NCI-H524 treated with DMSO at 0.1 percent for 48 hours (cell line): ENCODE measurements at regions not wholly inside any gene's neighbourhood (a gene's known extent, or its start where the extent isn't known, plus 50 kb on each side); places are given as distances from the start of the nearest gene placed in this dataset.
A peak's percentile ranks its signal among the peaks of the same experiment; 100 is the strongest.
"Not testable (repeated sequence)": the region's sequence is repeated elsewhere in the genome, so short reads cannot be mapped to it uniquely, and the experiment has no call there.

Experiments used
- DNase-seq: peaks from one replicate; lab custom pipeline; 2025; lab: John Stamatoyannopoulos, UW

DNA sequence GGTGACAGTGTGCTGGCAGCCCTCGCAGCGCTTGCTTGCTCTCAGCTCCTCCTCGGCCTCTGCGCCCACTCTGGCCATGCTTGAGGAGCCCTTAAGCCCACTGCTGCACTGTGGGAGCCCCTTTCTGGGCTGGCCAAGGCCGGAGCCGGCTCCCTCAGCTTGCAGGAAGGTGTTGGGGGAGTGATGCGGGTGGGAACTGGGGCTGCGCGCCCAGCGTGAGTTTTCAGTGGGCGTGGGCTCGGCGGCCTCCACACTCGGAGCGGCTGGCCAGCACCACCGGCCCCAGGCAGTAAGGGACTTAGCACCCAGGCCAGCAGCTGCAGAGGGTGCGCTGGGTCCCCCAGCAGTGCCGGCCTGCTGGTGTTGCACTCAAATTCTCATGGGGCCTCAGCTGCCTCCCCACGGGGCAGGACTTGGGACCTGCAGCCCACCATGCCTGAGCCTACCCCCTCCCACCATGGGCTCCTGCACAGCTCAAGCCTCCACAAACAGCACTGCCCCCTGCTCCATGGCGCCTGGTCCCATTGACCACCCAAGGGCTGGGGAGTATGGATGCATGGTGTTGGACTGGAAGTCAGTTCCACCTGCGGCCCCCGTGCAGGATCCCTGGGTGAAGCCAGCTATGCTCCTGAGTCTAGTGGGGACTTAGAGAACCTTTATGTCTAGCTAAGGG is 223.1 kb upstream of the PTPRD start:
- no peak for DNase-seq

DNA sequence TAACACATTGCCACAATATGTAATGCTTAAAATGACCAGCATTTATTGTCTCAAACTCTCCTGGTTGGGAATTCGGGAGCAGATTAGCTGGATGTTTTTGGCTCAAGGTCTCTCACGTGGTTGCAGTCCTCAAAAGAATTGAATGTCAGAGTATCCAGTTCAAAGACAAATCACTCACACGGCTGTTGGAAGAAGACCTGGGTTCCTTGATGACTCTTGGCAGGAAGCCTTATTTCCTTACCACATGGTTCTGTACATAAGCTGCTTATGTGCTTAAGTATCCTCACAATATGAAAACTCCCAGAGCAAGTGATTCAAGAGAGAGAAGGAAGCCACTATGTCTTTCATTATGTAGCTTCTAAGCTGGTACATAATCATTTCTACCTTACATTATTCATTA is 230.3 kb upstream of the PTPRD start:
- peak; percentile 94 for DNase-seq

DNA sequence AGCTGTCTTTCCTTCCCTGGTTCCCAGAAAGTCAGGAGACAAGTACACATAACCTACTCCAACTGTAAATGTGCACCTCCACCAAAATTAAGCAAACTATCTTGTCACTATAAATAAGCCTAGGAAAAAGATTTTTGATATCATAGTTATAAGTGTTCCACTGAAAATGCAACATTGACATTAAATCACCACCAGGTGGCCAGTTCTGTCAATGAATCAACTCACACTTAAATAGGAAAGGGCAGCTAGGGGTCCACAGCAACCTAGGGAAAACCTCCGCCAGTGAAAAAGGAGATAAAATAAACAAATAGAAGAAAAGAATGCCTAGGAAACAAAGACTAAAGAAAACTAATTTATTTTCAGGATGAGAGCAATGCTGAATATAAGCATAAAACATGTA is 243.0 kb upstream of the PTPRD start:
- no peak for DNase-seq

DNA sequence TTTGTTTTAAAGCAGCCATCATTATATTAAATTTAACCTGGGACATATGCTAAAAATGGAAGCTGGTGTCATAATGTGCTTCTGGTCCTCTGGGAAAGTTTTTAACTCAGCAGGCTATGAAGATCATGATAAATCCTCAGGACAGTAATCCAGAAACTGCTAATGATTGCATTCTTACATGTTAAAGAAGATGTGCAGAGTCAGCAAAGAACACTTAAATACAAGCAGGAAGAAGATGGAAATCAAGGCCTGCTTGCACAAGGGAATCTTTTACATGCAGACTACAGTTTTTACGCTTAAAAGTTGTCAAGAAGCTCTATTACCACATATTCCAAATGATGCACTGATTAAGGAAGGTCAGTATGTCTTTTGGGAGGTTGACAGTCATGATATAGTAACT is 246.0 kb upstream of the PTPRD start:
- DNase-seq = no peak

DNA sequence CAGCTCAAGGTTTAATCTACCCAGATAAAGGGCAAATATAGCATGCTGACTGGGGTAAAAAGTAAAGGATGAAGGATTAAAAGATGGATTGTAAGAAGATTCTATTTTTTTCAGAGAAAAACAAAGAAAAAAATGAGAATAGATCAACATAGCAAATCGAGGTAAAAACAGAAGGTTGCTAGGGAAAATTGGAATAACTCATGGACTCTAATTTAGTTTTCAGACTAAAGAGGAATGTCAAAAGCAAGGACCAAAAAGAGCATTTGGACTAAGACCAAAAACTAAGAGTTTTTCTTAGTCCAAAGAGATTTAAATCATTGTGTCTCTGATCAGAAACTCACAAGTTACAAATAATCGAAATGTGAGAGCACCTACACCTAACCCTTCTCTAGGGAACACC is 250.7 kb upstream of the PTPRD start:
- DNase-seq = no peak

DNA sequence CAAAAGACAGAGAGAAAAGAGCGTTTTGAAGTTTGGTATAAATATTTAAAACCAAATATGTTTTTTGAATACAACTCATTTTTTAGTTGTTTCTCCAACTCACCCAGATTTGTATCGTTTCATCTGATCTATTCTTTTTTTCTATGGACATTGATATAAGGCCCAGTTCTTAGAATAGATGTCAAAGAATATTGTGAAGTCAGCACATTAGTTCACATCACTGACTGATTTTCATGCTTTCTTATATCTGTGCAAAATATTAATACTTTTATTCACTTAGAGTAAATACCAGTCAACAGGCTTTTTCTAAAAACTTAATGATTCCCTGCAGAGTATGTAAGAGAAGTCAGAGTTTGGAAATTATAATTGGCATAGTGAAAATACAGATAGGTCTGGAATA is 254.4 kb upstream of the PTPRD start:
- no peak for DNase-seq

DNA sequence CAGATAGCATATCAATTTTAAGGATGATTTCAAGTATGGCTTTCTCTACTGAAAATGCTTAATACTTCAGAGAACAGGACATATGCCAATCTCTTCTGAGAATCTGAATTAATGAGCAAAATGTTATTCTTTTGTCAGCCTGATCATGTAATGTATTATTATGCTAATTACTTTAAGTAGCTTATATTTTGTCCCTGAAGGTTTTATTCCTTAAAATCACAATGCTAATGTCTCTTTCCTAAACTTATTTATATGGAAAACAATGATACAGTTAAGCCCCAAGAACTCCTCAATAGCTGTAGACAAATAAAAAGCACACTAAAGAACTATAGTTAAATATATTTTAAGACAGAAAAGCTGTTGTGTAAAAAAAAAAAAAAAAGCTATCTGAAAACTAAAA is 256.9 kb upstream of the PTPRD start:
- peak; percentile 35 for DNase-seq

DNA sequence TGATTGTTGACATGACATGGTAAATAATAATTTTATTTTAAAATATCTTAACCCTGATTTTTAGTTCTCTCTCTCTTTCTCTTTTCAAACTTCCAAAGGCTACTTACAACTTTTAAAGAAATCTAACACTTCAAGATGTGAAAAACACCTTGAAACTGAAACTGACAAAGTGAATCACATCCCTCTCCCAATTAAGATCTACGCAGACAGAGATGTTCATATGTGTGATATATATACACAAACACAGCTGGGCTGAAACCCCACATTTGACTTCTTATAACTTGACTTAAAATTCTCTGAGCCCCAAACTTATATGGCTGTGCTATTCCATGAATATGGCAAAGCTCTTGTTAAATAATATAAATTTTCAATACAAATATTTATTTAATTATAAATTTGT is 261.2 kb upstream of the PTPRD start:
- DNase-seq = no peak

DNA sequence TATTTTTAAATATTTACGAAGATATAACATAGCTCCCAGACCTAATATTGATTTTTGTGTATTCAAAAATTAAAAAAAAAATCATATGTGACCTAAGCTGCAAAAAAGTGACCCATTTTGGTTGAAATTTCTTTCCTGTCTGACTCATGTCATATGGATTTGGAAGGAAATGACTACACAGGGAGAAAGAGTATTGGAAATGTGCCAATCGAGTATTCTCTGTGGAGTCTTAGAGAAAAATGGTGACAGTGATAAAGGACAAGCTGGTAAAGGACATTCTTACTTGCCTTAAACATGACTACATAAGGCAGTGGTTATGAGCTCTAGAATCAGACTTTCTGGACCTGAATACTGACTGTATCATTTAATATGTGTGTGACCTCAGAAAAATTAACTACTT is 262.9 kb upstream of the PTPRD start:
- no peak for DNase-seq

DNA sequence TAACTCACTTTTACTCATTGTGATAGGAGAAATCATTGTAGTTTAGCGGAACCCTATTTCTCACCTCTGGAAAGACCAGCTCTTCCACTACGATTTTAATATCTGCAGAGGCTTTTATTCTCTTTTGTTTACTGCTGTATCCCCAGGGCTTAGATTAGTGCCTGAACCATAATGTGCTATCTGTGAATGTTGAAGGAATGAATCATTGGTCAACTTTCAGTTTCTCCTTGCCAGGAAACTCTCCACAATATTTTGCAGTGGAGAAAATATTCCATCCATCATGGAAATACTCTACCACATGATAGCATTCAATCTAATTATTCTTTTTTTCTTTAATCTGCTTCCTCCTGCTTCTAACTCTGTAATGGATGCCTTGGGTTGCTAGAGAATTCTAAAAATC is 263.5 kb upstream of the PTPRD start:
- no peak for DNase-seq

DNA sequence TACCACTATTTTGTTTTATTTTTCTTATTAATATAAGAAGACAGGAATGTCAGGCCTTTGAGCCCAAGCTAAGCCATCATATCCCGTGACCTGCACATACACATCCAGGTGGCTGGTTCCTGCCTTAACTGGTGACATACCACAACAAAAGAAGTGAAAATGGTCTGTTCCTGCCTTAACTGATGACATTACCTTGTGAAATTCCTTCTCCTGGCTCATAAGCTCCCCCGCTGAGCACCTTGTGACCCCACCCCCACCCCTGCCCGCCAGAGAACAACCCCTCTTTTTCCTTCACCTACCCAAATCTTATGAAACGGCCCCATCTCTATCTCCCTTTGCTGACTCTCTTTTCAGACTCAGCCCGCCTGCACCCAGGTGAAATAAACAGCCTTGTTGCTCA is 277.5 kb upstream of the PTPRD start:
- DNase-seq = not testable (repeated sequence)

DNA sequence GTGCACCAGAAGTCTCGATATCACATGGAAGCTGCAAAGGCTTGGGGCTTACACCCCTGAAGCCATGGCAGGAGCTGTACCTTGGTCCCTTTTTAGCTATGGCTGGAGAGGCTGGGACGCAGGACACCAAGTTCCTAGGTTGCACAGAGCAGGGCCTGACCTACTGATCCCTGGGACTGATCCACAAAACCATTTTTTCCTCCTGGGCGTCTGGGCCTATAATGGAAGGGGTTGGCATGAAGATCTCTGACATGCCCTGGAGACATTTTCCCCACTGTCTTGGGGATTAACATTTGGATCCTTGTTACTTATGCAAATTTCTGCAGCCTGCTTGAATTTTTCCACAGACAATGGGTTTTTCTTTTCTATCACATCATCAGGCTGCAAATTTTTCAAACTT is 286.7 kb upstream of the PTPRD start:
- DNase-seq = no peak

DNA sequence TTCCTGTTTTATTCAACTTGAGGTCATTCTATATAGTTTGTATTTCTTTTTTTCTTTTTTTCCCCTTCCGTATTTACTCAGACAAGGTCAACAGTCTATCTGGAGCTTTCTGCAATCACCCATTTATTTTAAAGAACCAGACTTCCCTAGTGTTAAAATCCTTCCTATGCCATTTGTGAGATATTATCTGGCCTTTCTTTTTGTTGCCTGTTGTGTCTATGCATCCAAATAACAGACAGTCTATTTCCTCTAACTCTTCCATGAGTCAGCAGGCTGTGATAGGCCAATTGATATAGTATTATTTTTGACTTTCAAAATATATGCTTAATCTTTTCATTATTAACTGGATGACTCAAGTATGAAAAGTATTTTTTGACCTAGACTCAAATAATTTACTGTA is 291.2 kb upstream of the PTPRD start:
- DNase-seq = no peak

DNA sequence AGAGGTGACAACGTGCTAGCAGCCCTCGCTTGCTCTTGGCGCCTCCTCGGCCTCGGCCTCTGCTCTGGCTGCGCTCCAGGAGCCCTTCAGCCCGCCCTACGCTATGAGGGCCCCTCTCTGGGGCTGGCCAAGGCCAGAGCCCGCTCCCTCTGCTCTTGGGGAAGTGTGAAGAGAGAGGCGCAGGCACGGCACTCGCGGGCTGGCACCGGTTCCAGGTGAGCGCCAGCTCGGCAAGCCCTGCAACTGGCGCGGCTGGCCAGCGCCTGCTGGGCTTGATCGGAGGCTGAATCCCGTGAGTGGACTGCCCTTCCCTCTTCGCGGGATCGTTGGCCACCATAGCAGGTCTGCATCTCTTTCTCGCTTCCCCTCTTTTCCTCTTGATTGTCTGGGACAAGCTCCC is 298.0 kb upstream of the PTPRD start:
- no peak for DNase-seq

DNA sequence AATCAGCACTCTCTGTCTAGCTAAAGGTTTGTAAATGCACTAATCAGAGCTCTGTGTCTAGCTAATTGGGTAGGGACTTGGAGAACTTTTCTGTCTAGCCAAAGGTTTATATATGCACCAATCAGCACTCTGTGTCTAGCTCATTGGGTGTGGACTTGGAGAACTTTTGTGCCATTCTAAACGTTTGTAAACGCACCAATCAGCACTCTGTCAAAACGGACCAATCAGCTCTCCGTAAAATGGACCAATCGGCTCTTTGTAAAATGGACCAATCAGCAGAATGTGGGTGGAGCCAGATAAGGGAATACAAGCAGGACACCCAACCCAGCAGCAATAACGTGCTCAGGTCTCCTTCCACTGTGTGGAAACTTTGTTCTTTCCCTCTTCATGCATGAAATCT is 298.6 kb upstream of the PTPRD start:
- DNase-seq = no peak

DNA sequence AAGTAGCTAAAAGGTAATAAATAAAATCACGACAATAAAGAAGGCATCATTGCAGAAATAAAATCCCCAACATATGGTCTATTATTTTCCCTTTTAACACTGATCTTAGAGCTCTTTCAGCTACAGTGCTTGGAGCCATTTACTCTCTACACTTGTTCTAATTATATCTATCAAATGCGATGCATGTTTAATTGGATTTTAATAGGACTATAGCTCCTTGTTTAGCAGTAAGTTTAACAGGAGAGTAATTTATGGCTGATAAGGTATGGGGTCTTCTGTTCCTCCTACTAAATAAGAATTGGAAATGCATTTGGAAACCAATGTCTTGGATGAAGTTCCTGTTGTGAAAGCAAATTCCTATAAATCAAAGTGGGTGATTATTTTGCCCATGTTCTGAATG is 304.2 kb upstream of the PTPRD start:
- no peak for DNase-seq

DNA sequence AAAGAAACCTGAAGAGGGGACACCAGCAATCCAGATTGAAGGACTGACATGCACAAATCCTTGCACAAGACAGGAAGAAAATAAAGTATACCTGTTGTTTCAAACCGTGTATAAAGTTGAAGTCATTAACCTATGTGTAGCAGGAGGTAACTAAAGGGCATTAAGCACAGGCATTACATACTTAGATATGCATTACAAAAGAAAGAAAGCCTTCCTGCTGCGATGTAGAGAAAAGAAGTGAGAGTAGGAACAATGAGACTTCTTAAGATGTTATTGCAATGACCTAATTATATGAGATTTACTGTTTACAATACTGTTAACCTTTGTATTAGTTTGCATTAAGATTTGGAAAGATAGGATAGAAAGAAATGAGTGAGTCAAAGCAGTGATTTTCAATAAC is 308.9 kb upstream of the PTPRD start:
- no peak for DNase-seq

DNA sequence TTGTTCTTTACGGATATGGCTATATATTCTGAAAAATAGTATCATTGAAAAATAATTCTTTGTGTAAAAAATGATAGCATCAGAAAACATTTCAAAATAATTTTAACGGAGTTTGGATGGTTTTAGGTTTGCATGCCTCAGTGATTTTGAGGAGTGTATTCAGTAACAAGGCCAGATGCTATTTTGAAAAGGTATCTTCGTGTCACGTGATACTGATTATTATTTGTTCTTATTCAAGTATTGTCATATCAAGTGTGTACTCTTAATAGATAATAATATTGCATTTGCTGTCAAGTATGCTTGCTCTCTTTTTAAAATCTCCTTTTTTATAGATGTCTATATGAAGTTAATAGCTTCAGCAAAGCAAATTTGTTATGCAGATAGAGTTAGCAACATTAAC is 313.1 kb upstream of the PTPRD start:
- no peak for DNase-seq

DNA sequence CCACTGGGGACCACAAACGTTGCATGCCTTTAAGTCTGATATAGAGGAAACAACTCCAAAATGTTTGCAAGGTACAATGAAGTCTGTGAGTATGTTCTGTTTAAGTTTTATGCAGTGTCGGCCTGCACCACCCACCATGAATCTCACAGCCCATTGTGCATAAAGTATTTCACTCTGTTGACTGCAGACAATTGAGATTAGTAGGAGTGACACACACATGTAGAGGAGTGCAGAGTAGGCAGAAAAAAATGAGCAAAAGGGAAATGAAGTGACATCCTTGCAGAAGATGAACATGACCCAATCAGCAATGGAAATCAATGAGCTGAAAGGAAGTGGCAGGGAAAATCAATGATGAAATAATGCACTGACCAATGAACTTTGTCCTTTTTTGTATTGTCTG is 315.6 kb upstream of the PTPRD start:
- no peak for DNase-seq

DNA sequence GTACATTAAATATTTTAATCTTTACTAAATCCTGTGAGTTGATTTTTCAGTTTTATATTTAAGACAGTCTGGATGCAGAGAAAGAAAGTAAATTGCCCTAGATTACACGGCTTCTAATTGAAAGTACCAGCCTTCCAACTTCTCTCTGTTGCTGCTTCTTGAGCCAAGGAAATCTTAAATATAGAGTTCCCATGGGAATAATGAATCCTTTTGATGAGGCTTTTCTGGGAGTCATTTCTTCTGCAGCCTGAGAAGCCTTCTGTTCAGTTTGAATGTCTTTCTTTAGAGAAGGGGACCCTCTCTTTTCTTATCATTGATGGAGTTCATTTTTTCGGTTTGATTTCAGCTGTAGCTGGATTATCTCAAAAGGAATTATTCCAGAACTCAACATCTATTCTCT is 317.3 kb upstream of the PTPRD start:
- no peak for DNase-seq

DNA sequence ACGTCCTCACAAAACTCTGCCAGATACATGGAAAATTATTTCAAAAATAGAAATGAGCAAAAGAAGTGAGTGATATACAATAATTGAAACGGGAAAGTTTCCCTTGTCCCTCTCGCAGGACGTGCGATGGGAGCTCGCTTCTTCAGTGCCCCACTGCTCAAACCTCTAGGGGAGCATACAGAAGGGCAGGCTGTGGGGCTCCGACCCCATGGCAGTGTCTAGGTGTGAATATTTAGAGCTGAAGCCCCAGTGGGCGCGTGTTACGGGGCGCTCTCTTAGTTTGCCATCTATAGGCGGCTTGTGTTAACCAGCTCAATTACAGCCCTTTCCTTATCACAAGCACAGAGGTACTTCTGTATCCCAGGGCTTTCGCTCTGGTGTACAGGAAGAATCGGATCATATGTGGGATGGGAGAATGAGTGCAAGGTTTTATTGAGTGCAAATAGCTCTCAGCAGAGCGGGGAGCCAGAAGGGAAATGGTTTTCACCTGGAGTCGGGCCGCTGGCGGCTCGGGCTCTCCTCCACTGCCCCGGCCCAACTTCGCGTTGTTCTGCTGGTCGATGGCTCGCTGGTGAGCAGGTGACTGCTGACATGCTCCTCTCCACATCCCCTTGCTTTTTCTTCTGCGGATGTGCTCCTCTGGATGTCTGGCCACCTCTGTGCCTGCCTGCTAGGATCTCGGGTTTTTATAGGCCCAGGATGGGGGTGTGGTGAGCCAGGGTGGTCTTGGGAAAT is 334.0 kb upstream of the PTPRD start:
- DNase-seq = no peak

DNA sequence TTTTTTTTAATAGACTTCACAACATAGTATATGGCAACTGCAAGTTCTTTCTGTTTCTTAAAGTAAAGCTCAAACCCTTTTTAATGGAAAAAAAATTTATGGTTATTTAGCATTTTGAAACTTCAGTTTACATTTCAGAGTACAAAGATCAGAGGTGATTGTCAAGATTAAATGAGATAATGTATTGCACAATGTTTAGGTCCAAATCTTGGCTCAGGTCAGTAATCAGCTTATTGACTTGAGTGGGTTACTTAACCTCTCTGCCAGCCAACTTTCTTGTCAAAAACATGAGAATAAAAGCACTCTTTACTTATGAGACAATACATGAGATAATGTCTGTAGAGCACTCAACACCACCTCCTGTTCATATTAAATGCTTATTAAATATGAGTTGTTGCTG is 345.1 kb upstream of the PTPRD start:
- DNase-seq = no peak

DNA sequence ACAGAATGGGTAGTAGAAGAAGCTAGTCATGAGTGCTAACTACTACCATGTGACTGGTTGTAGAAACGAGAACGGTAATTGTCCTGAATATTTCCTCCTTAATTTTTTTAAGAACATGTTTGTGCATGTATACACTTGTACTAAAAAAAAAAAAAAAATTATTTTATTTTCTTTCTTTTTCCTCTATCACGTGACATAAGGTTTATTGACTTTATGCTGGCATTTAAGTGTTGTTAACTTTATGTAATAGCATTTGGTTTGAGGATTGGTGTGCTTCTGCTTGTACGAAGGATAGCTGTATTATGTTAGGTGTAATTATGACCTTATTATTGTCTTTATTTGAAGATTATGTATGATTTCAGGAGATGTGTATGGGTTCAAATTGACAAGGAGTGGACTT is 349.1 kb upstream of the PTPRD start:
- no peak for DNase-seq

DNA sequence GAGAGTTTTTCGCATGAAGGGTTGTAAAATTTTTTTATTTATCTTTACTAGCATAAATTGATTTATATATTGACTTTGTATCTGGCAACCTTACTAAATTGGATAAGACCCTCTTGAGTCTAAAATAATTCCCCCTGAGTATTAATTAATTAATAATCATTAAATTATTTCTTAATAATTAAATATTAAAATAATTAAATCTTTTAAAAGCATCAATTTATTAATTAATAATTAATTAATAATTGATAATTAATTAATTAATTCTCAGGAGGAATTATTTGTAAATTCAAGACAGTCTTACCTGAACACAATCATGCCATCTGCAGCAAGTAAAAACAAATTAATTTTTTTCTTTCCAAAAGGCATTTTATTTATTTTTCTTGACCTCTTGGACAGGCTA is 370.4 kb upstream of the PTPRD start:
- DNase-seq = no peak
